Calu3 (cell line): ENCODE measurements at regions not wholly inside any gene's neighbourhood (a gene's known extent, or its start where the extent isn't known, plus 50 kb on each side); places are given as distances from the start of the nearest gene placed in this dataset.
"Not testable (repeated sequence)": the region's sequence is repeated elsewhere in the genome, so short reads cannot be mapped to it uniquely, and the experiment has no call there.

Experiments
- BruUV-seq: library from RNA; stranded (reverse); fragments of 400-500 nt; replicated peaks from 2 replicates; lab custom pipeline; 2021; lab: Mats Ljungman, UMichigan
- CTCF ChIA-PET: fragments of 300-600 bp; sonication (Branson Sonifier 250); formaldehyde crosslinking; loops from one replicate; lab custom pipeline; 2022; ENCODE audit warnings: antibody characterized with exemption; lab: Charles Lee
- DNase-seq: peaks from one replicate; pipeline ENCODE4 v3.0.0; 2022
- H3K27ac Mint-ChIP-seq: one replicate; pipeline ENCODE4 v1.8.0; 2022; ENCODE audit warnings: mixed read lengths; ENCODE audit not compliant: unreplicated experiment
- H3K27me3 Mint-ChIP-seq: one replicate; pipeline ENCODE4 v1.8.0; 2022; ENCODE audit warnings: mixed read lengths; ENCODE audit not compliant: unreplicated experiment
- H3K36me3 Mint-ChIP-seq: one replicate; pipeline ENCODE4 v1.8.0; 2022; ENCODE audit warnings: mild to moderate bottlenecking, moderate library complexity, mixed read lengths; ENCODE audit not compliant: insufficient read depth, unreplicated experiment
- H3K4me1 Mint-ChIP-seq: one replicate; pipeline ENCODE4 v1.8.0; 2022; ENCODE audit warnings: mild to moderate bottlenecking, low read depth, mixed read lengths; ENCODE audit not compliant: unreplicated experiment
- H3K4me3 Mint-ChIP-seq: one replicate; pipeline ENCODE4 v1.8.0; 2022; ENCODE audit warnings: mild to moderate bottlenecking, low read depth, moderate library complexity, mixed read lengths; ENCODE audit not compliant: unreplicated experiment
- H3K9me3 Mint-ChIP-seq: one replicate; pipeline ENCODE4 v1.8.0; 2022; ENCODE audit warnings: low read depth, mixed read lengths; ENCODE audit not compliant: unreplicated experiment
- CTCF ChIP-seq: fragments of 200-600 bp; IDR thresholded peaks from one replicate; pipeline ENCODE4 v1.8.0; 2022; ENCODE audit warnings: antibody characterized with exemption; ENCODE audit not compliant: unreplicated experiment
- intact Hi-C: fragments of 100-400 bp; cut with micrococcal nuclease; formaldehyde crosslinking; loops from one replicate; pipeline ENCODE4 v1.10.0; 2022; ENCODE audit not compliant: unreplicated experiment

- H3K4me3 Mint-ChIP-seq: no peak overlapping the region
- BruUV-seq: no TSS peak
- no peaks in the 10 kb centered on the region for H3K36me3 Mint-ChIP-seq
- no peak overlapping the region for H3K27ac Mint-ChIP-seq
- H3K9me3 Mint-ChIP-seq: no peaks in the 10 kb centered on the region
- TF ChIP-seq CTCF: no peak
- intact Hi-C loops: no loop called here
- no peaks in the 10 kb centered on the region for H3K4me1 Mint-ChIP-seq
- no peak for DNase-seq
- CTCF ChIA-PET: no interaction called here
- no peaks in the 10 kb centered on the region for H3K27me3 Mint-ChIP-seq
Observed at GRCh38 chr9:82761027-82761426, 301.9 kb downstream of the RASEF start.

- Mint-ChIP-seq H3K27ac (no peak overlapping the region), H3K36me3 (no peaks in the 10 kb centered on the region), H3K4me1 (no peaks in the 10 kb centered on the region), H3K4me3 (no peak overlapping the region), H3K27me3 (no peaks in the 10 kb centered on the region), H3K9me3 (no peaks in the 10 kb centered on the region)
- no peak for TF ChIP-seq CTCF
- DNase-seq: no peak
- CTCF ChIA-PET: no interaction called here
- BruUV-seq: no TSS peak
- intact Hi-C loops: no loop called here
Observed at GRCh38 chr9:82761956-82762355, 301.0 kb downstream of the RASEF start.

- Mint-ChIP-seq H3K36me3 (no peaks in the 10 kb centered on the region), H3K27me3 (no peaks in the 10 kb centered on the region), H3K9me3 (no peaks in the 10 kb centered on the region), H3K4me1 (no peaks in the 10 kb centered on the region), H3K27ac (no peak overlapping the region), H3K4me3 (no peak overlapping the region)
- no TSS peak for BruUV-seq
- DNase-seq: no peak
- no peak for TF ChIP-seq CTCF
- CTCF ChIA-PET: no interaction called here
- intact Hi-C loops: no loop called here
Observed at GRCh38 chr9:82763656-82764055, 299.3 kb downstream of the RASEF start.

- Mint-ChIP-seq H3K4me3 (no peak overlapping the region), H3K36me3 (no peaks in the 10 kb centered on the region), H3K9me3 (no peaks in the 10 kb centered on the region), H3K27ac (no peak overlapping the region), H3K4me1 (no peaks in the 10 kb centered on the region), H3K27me3 (no peaks in the 10 kb centered on the region)
- DNase-seq: no peak
- no peak for TF ChIP-seq CTCF
- CTCF ChIA-PET: no interaction called here
- intact Hi-C loops: no loop called here
- BruUV-seq: no TSS peak
Observed at GRCh38 chr9:82764061-82764668, 298.8 kb downstream of the RASEF start.

GRCh38 chr9:82774707-82775231, 288.2 kb downstream of the RASEF start:
- H3K4me3 Mint-ChIP-seq, CTCF ChIA-PET, H3K27ac Mint-ChIP-seq, BruUV-seq, DNase-seq, H3K9me3 Mint-ChIP-seq, intact Hi-C loops, H3K4me1 Mint-ChIP-seq, H3K27me3 Mint-ChIP-seq, H3K36me3 Mint-ChIP-seq: not testable (repeated sequence)
